ENCODE measurements at regions not wholly inside any gene's neighbourhood (a gene's known extent, or its start where the extent isn't known, plus 50 kb on each side); places are given as distances from the start of the nearest gene placed in this dataset.

DNA sequence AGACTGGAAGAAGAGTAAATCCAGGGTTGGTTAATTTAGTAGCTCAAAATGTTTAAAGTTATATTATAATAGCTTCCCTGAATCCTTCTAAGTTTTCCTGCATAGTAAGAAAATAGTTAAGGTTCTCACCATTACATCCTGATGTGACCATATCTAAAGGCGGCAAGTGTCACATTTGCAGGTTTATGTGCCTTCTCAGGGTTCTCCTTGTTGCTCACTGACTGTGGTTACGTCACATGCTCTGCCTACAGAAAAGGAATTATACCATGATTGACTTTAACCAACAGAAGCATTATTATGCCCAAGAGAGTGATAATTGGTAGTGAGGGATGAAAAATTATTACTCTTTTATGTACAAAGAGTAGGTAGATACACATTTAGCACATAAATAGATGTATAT is 539.8 kb downstream of the PTPRC start:
- TF ChIP-seq, protein P1, sequence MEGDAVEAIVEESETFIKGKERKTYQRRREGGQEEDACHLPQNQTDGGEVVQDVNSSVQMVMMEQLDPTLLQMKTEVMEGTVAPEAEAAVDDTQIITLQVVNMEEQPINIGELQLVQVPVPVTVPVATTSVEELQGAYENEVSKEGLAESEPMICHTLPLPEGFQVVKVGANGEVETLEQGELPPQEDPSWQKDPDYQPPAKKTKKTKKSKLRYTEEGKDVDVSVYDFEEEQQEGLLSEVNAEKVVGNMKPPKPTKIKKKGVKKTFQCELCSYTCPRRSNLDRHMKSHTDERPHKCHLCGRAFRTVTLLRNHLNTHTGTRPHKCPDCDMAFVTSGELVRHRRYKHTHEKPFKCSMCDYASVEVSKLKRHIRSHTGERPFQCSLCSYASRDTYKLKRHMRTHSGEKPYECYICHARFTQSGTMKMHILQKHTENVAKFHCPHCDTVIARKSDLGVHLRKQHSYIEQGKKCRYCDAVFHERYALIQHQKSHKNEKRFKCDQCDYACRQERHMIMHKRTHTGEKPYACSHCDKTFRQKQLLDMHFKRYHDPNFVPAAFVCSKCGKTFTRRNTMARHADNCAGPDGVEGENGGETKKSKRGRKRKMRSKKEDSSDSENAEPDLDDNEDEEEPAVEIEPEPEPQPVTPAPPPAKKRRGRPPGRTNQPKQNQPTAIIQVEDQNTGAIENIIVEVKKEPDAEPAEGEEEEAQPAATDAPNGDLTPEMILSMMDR (IDR thresholded peaks at IDR 0.05) = no peak
- TF ChIP-seq POLR2A (IDR thresholded peaks at IDR 0.05) = no peak

Measured in Peyer's patch (tissue), 4 donors.